ENCODE measurements at regions not wholly inside any gene's neighbourhood (a gene's known extent, or its start where the extent isn't known, plus 50 kb on each side); places are given as distances from the start of the nearest gene placed in this dataset.
"Not testable (repeated sequence)": the region's sequence is repeated elsewhere in the genome, so short reads cannot be mapped to it uniquely, and the experiment has no call there.

DNA sequence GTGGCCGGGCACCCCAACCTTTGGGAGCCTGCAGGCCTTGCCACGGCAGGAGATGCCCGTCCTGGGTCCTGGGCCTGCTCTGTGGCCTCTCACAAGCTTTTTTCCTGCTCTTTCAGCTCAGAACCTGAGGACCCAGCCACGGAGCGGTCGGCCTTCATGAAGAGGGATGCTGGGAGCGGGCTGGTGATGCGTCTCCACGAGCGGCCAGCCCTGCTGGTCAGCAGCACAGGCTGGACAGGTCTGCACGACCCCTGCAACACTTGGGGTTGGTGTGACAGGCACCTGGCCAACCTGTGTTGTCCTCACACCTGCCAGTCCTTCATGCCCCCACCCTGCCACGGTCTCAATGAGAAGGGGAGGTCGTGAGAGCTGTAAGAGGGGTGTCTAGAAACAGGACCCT is 170.0 kb downstream of the ADRA2C start:
- no peak for DNase-seq

GRCh38 chr4:3937849-3938562 is 171.8 kb downstream of the ADRA2C start:
- DNase-seq, result peak; percentile 84

GRCh38 chr4:3938676-3939075 is 172.5 kb downstream of the ADRA2C start:
- DNase-seq, result not testable (repeated sequence)

- peak; percentile 2 for DNase-seq
Measured at GRCh38 chr4:3939954-3940591, 173.9 kb downstream of the ADRA2C start.

GRCh38 chr4:3941735-3942522 is 175.7 kb downstream of the ADRA2C start:
- DNase-seq, result not testable (repeated sequence)

DNA sequence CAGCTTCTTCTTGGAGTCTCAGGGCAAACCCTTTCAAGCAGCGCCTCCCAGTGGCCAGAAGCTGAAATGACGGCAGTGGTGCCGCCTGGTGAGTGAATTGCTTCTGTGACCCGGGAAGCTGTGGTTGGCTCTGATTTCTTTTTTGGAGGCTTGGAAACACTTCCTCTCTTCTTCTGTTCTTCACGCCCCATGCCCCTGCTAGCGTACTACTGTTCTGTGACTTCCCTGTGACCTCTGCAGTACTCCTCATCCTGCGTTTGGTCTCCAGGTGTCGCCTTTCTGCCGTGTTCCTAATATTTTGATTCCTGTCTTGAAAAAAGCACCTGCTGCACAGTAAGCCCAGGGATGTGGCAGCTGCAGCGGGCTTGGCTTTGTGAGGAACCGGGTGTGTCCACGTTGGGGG is 176.4 kb downstream of the ADRA2C start:
- DNase-seq, result peak; percentile 62

DNA sequence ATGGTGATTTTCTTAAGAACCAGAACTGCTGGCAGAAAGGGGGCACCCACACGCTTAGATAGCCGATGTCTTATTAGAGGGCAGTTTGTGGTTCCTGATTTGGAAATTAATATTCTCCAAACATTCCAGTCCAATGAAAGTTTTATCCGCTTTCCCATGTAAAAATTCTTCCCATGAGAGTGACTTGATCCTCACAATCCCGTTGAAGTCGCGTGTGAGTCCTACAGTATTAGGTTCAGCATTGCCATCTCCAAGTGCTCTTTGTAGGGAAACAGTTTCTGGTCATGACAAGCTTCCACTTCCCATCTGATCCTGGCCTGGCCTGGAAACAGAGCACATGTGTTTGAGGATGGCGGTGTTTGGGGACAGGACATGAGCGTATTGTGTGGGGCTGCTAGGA is 176.9 kb downstream of the ADRA2C start:
- DNase-seq, result not testable (repeated sequence)

DNA sequence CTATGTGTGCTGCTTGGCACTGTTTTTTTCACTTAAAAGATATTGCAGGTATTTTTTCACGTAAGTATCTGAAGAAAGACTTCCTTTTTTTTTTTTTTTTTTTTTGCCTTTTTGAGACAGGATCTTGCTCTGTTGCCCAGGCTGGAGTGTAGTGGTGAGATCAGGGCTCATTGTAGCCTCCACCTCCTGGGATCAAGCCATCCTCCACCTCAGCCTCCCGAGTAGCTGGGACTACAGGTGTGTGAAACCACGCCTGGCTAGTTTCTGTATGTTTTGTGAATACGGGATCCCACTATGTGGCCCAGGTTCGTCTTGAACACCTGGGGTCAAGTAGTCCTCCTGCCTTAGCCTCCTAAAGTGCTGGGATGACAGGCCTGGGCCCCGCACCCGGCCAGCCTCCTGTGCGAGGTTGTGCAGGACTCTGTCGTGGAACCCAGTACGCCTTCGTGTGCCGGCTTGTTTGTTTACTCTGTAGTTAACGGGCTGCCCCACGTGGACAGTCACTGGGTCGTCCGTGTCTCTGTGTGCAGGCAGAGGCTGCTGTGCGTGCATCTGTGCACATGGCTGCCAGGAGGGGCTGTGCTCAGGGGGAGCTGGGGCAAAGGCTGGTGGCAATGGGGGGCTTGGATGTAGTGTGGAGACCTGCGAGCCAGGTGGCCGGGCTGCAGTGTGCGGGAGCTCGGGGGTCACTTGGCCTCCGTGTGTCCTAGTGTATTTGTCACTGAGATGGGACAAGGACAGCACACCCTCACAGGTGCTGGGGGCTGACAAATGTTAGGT is 179.5 kb downstream of the ADRA2C start:
- no peak for DNase-seq

GRCh38 chr4:3946553-3946952 is 180.4 kb downstream of the ADRA2C start:
- DNase-seq, result not testable (repeated sequence)

- DNase-seq, result not testable (repeated sequence)
Measured at GRCh38 chr4:3947761-3948160, 181.6 kb downstream of the ADRA2C start.

DNA sequence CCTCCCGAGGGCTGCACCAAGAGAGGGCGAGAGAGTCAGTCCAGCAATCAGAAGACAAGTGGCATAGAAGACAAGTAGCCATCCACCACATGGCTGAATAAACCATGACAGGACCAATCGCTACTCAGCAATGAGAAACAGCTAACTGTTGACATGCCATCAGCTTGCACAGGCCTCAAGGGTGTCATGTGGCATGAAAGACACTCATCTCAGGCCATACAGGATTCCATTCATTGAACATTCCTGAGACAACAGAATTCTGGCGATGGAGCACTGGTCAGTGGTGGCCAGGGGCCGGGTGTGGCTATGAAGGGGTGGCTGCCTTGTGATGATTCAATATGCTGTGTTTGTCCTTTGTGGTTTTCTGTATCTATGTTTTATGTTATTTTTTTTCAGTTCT is 182.0 kb downstream of the ADRA2C start:
- not testable (repeated sequence) for DNase-seq

DNA sequence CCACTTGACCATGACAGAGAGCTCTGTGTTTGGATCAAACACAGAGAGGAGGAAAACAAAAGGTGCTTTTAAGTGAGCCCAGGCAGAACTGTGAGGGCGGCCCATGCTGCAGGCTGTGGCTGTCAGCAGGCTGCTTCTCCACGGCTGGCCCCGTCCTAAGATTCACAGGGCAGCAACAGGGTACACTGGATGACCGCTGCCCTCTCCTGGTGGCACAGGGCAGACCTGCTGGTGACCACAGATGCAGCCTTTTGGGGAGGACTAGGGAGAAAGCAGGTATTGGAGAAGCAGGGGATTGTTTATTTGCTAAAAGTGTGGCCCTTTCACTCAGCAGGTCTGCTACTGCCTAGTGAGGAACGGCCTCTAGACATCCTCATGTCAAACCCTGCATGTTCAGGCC is 183.7 kb downstream of the ADRA2C start:
- DNase-seq, result peak; percentile 0

GRCh38 chr4:3952443-3953139 is 186.4 kb downstream of the ADRA2C start:
- not testable (repeated sequence) for DNase-seq

- not testable (repeated sequence) for DNase-seq
Measured at GRCh38 chr4:3953140-3953489, 186.9 kb downstream of the ADRA2C start.

DNA sequence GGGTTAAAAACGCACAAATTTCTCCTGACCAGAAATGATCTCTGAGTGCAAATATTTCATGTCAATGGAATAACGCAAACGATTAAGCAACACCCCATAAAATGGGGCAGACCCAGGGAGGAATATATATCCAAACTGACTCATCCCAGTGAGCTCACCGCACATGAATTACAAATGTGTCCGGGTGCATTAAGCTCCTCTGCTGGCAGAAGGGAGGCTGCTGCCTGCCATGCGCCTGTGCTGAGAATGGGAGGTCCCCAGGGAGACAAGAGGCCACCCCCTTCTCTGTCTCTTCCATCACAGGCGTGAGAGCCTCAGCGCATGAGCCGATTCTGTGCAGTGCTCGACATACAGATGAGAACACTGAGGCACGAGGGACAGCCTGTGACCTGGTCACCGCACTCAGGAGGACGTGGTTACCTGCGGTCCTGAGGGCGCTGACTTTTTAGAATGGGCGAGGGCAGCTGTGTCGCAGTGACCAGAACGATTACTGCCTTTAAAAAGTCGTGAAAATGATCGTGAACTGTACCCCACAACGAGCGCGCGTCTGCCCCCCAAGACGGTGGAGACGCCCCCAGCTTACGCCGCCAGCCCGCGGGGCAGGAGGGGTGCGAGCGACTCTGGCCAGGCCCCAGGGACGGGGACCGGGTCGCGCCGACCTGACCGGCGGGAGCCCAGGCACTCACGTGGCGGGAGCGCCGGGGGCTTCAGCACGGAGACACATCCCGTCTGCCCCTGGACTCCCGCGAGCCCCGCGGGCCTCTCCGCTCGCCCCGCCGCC is 188.5 kb downstream of the ADRA2C start:
- DNase-seq, result peak; percentile 94

- DNase-seq, result peak; percentile 99
Measured at GRCh38 chr4:3955321-3956164, 189.4 kb downstream of the ADRA2C start.

DNA sequence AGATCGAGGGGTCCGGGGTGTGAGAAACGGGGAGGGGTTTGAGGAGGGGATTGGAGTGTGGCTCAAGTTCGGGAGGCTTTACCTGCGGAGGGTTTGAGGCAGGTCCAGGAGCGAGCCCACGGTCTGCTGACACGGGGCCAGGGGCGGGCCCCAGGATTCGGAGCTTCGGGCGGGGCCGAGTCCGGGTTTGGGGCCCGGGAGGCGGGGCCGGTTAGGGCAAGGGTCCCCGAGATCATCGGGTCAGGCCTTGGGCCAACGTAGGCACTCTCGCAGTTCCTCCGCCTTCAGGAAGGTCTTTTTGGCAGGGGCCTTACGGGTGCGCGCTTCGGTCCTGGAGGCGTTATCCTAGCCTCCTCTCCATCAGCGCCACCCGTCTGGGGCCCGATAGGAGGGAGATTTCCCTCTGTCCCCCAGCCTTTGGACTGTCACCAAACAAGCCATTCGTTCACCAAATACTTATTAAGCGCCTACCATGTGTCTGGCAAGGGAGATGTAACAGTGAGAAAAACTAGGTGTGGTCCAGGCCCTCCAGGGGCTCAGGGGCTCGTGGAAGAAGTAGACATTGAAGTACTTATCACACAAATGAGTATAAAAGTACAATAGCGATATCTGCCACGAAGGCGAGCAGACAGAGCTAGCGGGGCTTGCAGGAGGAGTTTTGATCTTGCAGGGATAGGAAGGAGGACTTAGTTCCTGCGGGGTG is 190.1 kb downstream of the ADRA2C start:
- DNase-seq, result peak; percentile 5

GRCh38 chr4:3961091-3961672 is 195.0 kb downstream of the ADRA2C start:
- DNase-seq, result not testable (repeated sequence)

- not testable (repeated sequence) for DNase-seq
Measured at GRCh38 chr4:3964572-3965278, 198.5 kb downstream of the ADRA2C start.

Data from MV-4-11 (cell line).